A549 (cell line): ENCODE measurements at regions not wholly inside any gene's neighbourhood (a gene's known extent, or its start where the extent isn't known, plus 50 kb on each side); places are given as distances from the start of the nearest gene placed in this dataset.
"Not testable (repeated sequence)": the region's sequence is repeated elsewhere in the genome, so short reads cannot be mapped to it uniquely, and the experiment has no call there.

Source experiments
- ATAC-seq, 2 experiments: fragments of 200-7000 bp in 1 of 2; fragments of >200 bp in 1 of 2; cut with Nextera tagmentation in 1 of 2; cut with Tn5 transposase in 1 of 2; 3 replicates each; pipeline versions ENCODE4 v1.8.0 to v1.9.1; 2018 to 2020; ENCODE audit warnings: mild to moderate bottlenecking in 1 of 2, moderate library complexity in 1 of 2
- CTCF ChIA-PET: fragments of 300-600 bp; sonication (Branson Sonifier 250); formaldehyde crosslinking; extraction: SDS; loops from one replicate; lab custom pipeline; 2021; ENCODE audit warnings: antibody characterized with exemption, inconsistent platforms; lab: Yijun Ruan, JAX
- POLR2A ChIA-PET: fragments of 350-600 bp; formaldehyde crosslinking; extraction: SDS; loops from one replicate; lab custom pipeline; 2021; ENCODE audit warnings: antibody characterized with exemption, inconsistent platforms; lab: Yijun Ruan, JAX
- DNase-seq, 2 experiments: peaks; one replicate each; pipeline versions ENCODE4 v3.0.0 to v3.0.0-alpha.2; 2011 to 2016; ENCODE audit warnings: low read depth in 1 of 2, low spot score in 1 of 2
- FAIRE-seq: peaks from 2 replicates; lab custom pipeline; 2011; peaks lifted over from hg19 to GRCh38; lab: Jason Lieb, UNC
- H3K27ac ChIP-seq, 2 experiments: fragments of >200 bp; sonication (Bioruptor Twin); formaldehyde crosslinking; 3 replicates each; pipeline ENCODE4 v1.5.1; 2016 to 2017
- H3K4me1 ChIP-seq: fragments of >200 bp; sonication (Bioruptor Twin); formaldehyde crosslinking; 3 replicates; pipeline ENCODE4 v1.6.1; 2016
- H3K4me2 ChIP-seq: fragments of >200 bp; sonication (Bioruptor Twin); formaldehyde crosslinking; 3 replicates; pipeline ENCODE4 v1.6.1; 2016
- H3K4me3 ChIP-seq: fragments of >200 bp; sonication (Bioruptor Twin); formaldehyde crosslinking; 3 replicates; pipeline ENCODE4 v1.5.1; 2016
- H3K9me3 ChIP-seq: fragments of >200 bp; sonication (Bioruptor Twin); formaldehyde crosslinking; 3 replicates; pipeline ENCODE4 v1.6.1; 2016
- CHD2 ChIP-seq: fragments of 150-350 bp; IDR thresholded peaks from 2 replicates; pipeline ENCODE4 v1.6.1; 2014; ENCODE audit warnings: low read length; ENCODE audit not compliant: partially characterized antibody
- E2F6 ChIP-seq: IDR thresholded peaks from 2 replicates; pipeline ENCODE4 v1.6.1; 2012; ENCODE audit warnings: low read depth, borderline replicate concordance
- EHMT2 ChIP-seq: fragments of 200-600 bp; sonication (generic); IDR thresholded peaks from 2 replicates; pipeline ENCODE4 v1.6.1; 2016; ENCODE audit warnings: antibody characterized with exemption, low read depth, mild to moderate bottlenecking, moderate library complexity
- ELK1 ChIP-seq: fragments of 150-350 bp; IDR thresholded peaks from 2 replicates; pipeline ENCODE4 v1.6.1; 2014; ENCODE audit warnings: low read depth, mild to moderate bottlenecking, low read length
- EP300 ChIP-seq, 2 experiments: fragments of >200 bp; sonication (Bioruptor Twin); formaldehyde crosslinking; IDR thresholded peaks; 2 replicates in 1 of 2; 3 replicates in 1 of 2; pipeline ENCODE4 v1.6.1; 2016 to 2017
- ESRRA ChIP-seq: fragments of 150-350 bp; IDR thresholded peaks from 2 replicates; pipeline ENCODE4 v1.6.1; 2014; ENCODE audit warnings: mild to moderate bottlenecking, low read length, borderline replicate concordance
- FOSL2 ChIP-seq, 2 experiments: fragments of 450-650 bp in 1 of 2; fragments of >200 bp in 1 of 2; sonication (Bioruptor Twin) in 1 of 2; formaldehyde crosslinking; IDR thresholded peaks; 2 replicates each; pipeline versions ENCODE4 v1.5.0 to v1.6.1; 2016 to 2020; ENCODE audit warnings: mild to moderate bottlenecking in 1 of 2, moderate library complexity in 1 of 2
- GATA3 ChIP-seq: IDR thresholded peaks from 2 replicates; pipeline ENCODE4 v1.6.1; 2012; ENCODE audit warnings: borderline replicate concordance
- HES2 ChIP-seq: fragments of >200 bp; sonication (Bioruptor Twin); formaldehyde crosslinking; IDR thresholded peaks from 2 replicates; pipeline ENCODE4 v1.6.1; 2016
- JUNB ChIP-seq: fragments of >200 bp; sonication (Bioruptor Twin); formaldehyde crosslinking; IDR thresholded peaks from 2 replicates; pipeline ENCODE4 v1.6.1; 2016
- MAFK ChIP-seq: fragments of 450-650 bp; IDR thresholded peaks from 2 replicates; pipeline ENCODE4 v1.6.1; 2014; ENCODE audit not compliant: partially characterized antibody
- MAX ChIP-seq: IDR thresholded peaks from 2 replicates; pipeline ENCODE4 v1.6.1; 2012
- NPAS2 ChIP-seq: fragments of 250-450 bp; sonication (Bioruptor Pico); IDR thresholded peaks from 2 replicates; pipeline ENCODE4 v1.8.0; 2022; ENCODE audit warnings: mild to moderate bottlenecking, moderate library complexity, borderline replicate concordance
- POLR2AphosphoS2 ChIP-seq: conservative IDR thresholded peaks from 2 replicates; pipeline ENCODE4 v1.6.1; 2012; ENCODE audit warnings: low read length, improper control_type of control experiment, inconsistent platforms
- RAD21 ChIP-seq, 2 experiments: fragments of >200 bp in 1 of 2; sonication (Bioruptor Twin) in 1 of 2; formaldehyde crosslinking in 1 of 2; IDR thresholded peaks in 1 of 2; conservative IDR thresholded peaks in 1 of 2; 2 replicates in 1 of 2; 3 replicates in 1 of 2; pipeline ENCODE4 v1.6.1; 2012 to 2018; ENCODE audit warnings: inconsistent platforms in 1 of 2
- RFX5 ChIP-seq: fragments of 450-650 bp; IDR thresholded peaks from 2 replicates; pipeline ENCODE4 v1.7.1; 2014; ENCODE audit warnings: antibody characterized with exemption, mild to moderate bottlenecking, moderate library complexity
- SREBF2 ChIP-seq: fragments of 450-650 bp; IDR thresholded peaks from 2 replicates; pipeline ENCODE4 v1.6.1; 2014; ENCODE audit warnings: mild to moderate bottlenecking, moderate library complexity
- TFCP2L1 ChIP-seq: fragments of 250-450 bp; sonication (Bioruptor Pico); IDR thresholded peaks from 2 replicates; pipeline ENCODE4 v1.5.0; 2021; ENCODE audit warnings: mild to moderate bottlenecking
- TP53 ChIP-seq: fragments of 250-450 bp; sonication (Bioruptor Pico); IDR thresholded peaks from 2 replicates; pipeline ENCODE4 v1.5.0; 2021; ENCODE audit warnings: mild to moderate bottlenecking, moderate library complexity
- USF2 ChIP-seq: fragments of 450-650 bp; IDR thresholded peaks from 2 replicates; pipeline ENCODE4 v1.6.1; 2014; ENCODE audit warnings: antibody characterized with exemption
- ZC3H11A ChIP-seq: fragments of 450-650 bp; IDR thresholded peaks from 2 replicates; pipeline ENCODE4 v1.6.1; 2014; ENCODE audit warnings: antibody characterized with exemption, mild to moderate bottlenecking
- ZNF302 ChIP-seq: fragments of 250-450 bp; sonication (Bioruptor Pico); IDR thresholded peaks from 2 replicates; pipeline ENCODE4 v1.9.0; 2021; ENCODE audit warnings: inconsistent platforms, mild to moderate bottlenecking, moderate library complexity
- WGBS: methylation state at CpG from one replicate; pipeline ENCODE4 v1.1.6; 2017; ENCODE audit errors: missing lambda C conversion rate; 5-methylcytosine and 5-hydroxymethylcytosine counted together

- TF ChIP-seq USF2: peak; percentile 59; the same call in 1 of the 2 replicates
- peak; percentile 89 for TF ChIP-seq MAX
- no peak for TF ChIP-seq ZNF302
- no peak for TF ChIP-seq NPAS2 (CRISPR knock-in tag)
- TF ChIP-seq RFX5: 0 out of 2 replicates have a peak, but pooled peaks have one; percentile 9
- no peak for TF ChIP-seq TFCP2L1 (CRISPR knock-in tag)
- no peak for TF ChIP-seq ELK1
- no peak for TF ChIP-seq TP53 (CRISPR knock-in tag)
- TF ChIP-seq HES2: peak; percentile 13; the same call in 1 of the 2 replicates
- peak; percentile 28 to 51; a peak in 4 of 5 replicates for TF ChIP-seq RAD21 (conservative IDR thresholded peaks at IDR 0.05 in 1 of 2, IDR thresholded peaks at IDR 0.05 in 1 of 2)
- no peak for TF ChIP-seq ESRRA
- TF ChIP-seq MAFK: peak; percentile 4
- peak; percentile 97 for TF ChIP-seq GATA3
- peak; percentile 79 to 82; a peak in 3 of 5 replicates for TF ChIP-seq EP300 (IDR thresholded peaks at IDR 0.05)
- no peak for TF ChIP-seq POLR2AphosphoS2
- TF ChIP-seq CHD2: no peak
- TF ChIP-seq FOSL2 (IDR thresholded peaks at IDR 0.05): peak; percentile 97
- TF ChIP-seq FOSL2 (CRISPR knock-in tag; IDR thresholded peaks at IDR 0.05): peak; percentile 98
- TF ChIP-seq JUNB: peak; percentile 99
- TF ChIP-seq E2F6: peak; percentile 50; the same call in 1 of the 2 replicates
Observed at GRCh38 chr12:58425481-58426392, 484.4 kb downstream of the ATP23 start (continued).

- FAIRE-seq, ATAC-seq, DNase-seq, H3K4me3 ChIP-seq: not testable (repeated sequence)
- Histone ChIP-seq H3K4me2 (peak overlapping the region; percentile 82), H3K4me1 (peaks cover 29% of the 10 kb centered on the region), H3K27ac (peak overlapping the region; percentile 90 to 95), H3K9me3 (peaks cover 32% of the 10 kb centered on the region)
- ChIA-PET CTCF (interaction anchor here (1.0 to 1.9 kb wide), 3 partner anchors 19 to 31 kb away, joined by 3 to 4 read pairs (median 3); no protein-coding TSS in a partner anchor), POLR2A (interaction anchor here (1.2 to 1.6 kb wide), 5 partner anchors 20 to 116 kb away, joined by 3 to 5 read pairs (median 4); no protein-coding TSS in a partner anchor)
- WGBS: 61% methylated on average over 3 of the region's 3 CpGs
Observed at GRCh38 chr12:58426437-58426836, 485.1 kb downstream of the ATP23 start.

GRCh38 chr12:58433959-58434358 lies 486.3 kb downstream of the LRIG3 start:
- Histone ChIP-seq H3K4me3 (no peak overlapping the region), H3K4me1 (no peaks in the 10 kb centered on the region), H3K27ac (no peak overlapping the region), H3K9me3 (peaks cover 6% of the 10 kb centered on the region; the same call in 2 of the 3 replicates), H3K4me2 (no peak overlapping the region)
- FAIRE-seq (no peak), DNase-seq (no peak), ATAC-seq (no peak)
- TF ChIP-seq SREBF2 (no peak), EHMT2 (no peak), ZC3H11A (no peak)
- POLR2A ChIA-PET: no interaction called here
- CTCF ChIA-PET: no interaction called here
- WGBS: 75% methylated on average over 1 of the region's 1 CpG
